GM19238 (cell line): ENCODE measurements at regions not wholly inside any gene's neighbourhood (a gene's known extent, or its start where the extent isn't known, plus 50 kb on each side); places are given as distances from the start of the nearest gene placed in this dataset.

Source experiments
- DNase-seq: peaks from one replicate; pipeline ENCODE4 v3.0.0; 2011; ENCODE audit warnings: low spot score; ENCODE audit not compliant: insufficient read length

DNA sequence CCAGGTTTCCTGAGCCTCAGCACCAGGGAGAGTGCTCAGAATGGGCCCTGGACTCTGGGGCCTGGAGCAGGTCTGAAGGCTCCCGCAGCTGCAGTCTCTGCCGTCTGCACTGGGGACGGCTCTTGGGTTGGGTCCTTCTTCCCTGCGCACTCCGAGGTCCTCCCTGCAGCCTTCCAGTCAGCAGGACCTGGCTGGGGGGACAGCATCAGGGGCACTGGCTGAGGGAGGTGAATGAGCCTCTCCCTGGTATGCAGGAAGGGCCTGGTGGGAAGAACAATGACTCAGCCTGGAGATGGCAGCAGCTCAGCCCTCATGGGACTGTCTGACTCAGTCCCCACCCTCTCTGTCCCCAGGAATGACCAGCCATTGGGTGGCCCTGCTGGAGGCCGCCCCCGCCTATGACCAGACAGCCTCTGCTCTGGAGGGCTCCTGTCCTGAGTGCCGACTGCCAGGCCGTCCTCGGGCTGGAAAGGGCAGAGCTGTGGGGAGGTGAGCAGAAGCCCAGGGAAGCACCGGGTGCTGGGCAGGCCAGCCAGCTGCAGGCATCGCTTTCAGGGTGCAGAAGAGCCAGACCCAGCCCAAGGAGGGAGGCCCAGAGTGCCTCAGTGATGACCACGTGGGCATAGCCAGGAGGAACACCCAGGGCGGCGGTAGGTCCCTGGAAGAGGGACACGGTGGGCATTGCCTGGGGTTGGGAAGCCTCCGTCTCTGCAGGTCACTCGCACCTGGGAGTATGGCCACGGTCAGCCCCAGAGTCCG is 455.0 kb downstream of the BRD1 start:
- no peak for DNase-seq

DNA sequence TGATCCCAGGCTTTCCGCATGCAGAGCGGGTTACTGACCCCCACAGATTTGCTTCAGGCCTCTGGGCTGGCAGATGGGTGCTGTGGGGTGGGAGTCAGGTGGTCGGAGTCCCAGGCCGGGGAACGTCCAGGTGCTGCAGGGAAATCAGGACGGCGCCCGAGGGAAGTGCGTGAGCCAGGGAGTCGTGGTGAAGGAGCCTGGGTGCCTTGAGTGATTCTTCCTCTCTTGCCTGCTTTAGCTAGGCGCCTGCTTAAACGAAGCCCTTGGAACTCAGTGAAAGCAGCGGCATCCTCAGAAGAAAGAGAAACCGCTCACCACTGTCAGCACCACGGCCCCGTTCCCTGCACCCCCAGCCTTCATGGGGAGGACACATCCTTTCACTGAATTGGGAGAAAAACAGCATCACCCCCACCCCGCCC is 455.6 kb downstream of the BRD1 start:
- no peak for DNase-seq

DNA sequence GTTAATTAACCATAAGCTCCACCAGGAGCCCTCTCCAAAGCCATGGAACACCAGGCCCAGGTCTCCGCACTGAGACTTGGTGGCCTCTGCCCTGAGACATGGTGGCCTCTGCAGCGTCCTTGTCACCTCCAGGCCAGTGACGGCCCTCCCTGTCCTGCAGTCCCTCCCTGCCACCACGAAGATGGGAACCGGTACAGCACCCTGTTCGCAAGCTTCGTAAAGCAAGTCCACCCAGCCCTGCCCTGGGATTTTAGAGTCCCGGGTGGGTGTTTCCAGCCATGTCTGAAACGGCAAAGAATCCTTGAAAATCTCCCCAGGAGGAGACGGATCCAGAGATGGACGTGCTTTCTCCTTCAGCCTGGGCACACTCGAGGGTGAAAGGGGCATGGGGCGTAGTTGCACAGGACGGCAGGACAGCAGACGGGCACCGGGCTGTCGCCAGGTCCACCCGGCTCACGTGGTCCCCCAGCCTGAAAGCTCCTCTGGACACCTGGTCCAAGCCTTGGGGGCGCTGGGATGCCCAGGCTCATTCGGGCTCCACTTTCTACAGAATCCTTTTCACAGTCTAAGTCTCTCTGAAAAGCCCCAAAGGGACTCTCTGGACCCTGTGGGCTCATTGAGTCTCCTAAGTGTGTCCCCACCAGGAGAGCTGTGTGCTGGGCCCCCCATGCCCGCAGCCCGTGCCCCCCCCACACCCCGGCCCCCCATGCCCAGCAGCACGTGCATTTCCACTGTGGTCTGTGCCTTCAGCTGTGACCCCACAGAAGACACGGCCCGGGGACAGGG is 456.2 kb downstream of the BRD1 start:
- no peak for DNase-seq

DNA sequence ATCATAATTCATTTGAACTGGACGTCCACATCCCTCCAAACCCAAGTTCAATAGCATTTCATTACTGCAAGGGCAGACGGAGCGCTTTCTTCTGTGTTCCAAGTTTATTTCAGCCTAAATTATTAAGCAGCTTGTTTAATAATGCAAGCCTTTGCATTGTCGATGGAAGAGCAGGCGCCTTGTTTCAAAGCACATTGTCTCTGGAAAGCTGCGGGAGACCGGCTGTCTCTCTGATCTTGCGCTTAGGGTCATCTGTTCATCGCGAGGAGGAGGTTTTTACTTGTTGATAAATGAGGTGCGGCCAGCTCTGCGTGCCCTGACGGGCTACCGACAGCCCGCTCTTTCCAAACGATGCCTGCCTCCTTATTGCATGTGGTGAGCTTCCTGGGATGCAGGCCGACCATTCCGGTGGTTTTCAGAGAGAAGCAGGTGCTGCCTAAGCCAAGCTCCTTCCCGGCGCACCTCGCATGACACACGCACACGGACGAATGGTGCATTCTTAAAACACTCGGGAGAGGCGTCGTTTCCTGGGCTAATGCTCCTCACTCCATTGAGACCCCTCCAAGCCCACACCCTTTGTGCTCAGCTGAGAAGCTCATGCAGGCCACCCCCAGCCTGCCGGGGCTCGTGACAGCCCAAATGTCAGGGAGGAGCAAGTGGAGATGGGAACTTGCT is 456.9 kb downstream of the BRD1 start:
- DNase-seq: no peak

DNA sequence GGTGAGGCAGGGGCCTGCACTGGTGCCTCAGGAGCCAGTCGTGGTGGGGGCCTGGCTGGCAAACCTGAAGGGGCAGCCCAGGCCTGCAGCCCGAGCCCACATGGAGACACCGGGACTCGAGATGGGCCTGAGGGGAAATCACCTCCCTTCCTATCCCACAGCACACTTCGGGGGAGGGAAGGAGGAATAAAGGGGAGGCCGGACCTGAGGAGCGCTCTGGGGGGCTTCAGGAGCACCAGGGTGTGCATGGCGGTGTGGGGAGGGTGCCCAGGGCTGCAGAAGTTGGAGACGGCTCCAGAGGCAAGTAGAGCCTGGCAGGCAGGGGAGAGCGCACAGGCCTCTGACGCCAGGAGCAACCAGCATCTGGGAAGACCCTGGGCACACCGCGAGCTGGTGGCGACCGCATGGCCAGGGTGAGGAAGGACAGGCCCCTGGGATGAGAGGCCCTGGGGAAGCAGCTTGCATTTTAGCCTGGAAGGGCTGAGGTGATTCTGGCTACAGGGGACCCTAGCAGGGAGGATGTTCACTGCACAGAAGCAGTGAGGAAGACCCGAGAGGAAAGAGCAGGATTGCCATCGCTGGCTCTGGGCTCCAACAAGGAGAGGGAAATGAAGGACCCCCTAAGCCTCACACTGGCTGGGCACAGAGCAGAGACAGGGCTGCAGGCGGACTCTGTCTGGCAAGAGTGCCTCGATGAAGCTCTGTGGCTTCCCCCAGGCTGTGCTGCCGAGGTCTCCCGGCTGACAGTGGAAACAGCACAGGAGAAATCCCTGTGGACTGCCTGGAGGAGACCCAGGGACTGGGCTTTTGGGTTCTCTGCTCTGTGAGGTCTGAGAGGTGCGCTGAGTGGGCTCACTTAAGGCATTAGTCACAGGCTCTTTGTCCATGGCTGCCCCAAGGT is 457.7 kb downstream of the BRD1 start:
- DNase-seq: no peak

DNA sequence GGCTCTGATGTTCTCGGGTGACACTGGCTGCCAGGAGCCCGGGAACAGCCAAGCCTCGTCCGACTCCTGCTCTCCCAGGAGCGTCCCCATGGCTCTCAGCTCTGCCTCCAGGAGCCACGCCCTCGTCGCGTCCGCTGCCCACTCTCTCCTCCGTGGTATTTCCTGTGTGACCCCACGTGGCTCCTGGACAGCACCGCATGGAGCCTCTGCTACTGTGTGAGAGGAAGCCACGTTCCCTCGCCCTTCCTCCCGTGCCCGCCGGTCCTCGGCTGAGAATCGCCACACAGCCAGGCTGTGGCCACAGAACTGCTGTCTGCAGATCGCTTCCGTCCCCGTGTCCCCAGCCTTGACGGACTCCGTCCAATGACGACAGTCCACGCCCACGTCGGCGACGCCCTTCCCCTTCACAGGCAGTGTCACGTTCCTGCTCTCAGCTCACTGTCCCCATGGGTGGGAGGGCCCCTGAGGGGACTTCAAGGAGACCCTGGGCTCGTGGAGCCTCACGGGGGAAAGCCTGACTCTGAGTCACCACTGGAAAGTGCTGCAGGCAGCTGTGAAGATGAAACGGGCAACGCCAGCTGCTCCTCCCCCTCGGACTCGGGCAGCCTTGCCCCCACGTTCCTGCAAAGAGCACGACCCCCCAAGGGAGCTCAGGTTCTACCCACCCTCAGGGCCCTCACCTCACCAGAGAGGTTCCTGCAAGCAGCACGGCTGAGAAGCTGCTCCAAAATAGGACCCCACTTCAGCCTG is 458.5 kb downstream of the BRD1 start:
- DNase-seq: no peak

DNA sequence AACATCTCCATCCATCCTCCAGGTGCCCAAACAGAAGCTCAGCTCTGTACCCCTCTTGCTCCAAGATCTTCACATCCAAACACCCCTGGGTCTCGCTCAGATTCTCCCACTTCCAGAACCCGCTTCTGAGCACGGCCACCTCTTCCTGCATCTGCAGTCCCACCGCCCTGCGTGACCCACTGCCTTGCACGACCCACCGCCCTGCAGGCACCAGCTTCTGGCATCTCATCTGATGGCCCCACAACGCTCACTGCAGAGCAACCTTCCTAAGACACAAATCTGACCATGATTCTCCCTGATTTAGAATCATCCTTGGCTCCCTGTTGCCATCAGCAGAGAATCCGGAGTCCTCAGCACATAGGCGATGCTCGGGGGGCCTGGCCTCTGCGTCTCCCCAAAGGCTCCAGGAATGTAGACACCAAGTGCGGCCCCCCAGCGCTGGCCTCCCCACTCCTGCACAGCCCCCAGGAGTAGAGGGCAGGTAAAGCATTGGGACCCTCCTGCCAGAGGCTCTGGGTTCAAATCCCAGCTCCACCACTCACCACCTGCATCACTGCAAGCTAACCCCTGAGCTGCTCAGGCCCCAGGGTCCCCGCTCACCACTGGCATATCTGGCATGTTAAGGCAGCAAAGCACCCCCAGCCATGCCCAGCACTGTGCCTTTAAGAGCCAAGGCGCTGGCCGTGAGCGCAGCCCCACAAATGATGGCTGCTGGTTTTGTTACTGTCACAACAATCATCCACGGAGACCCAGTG is 459.3 kb downstream of the BRD1 start:
- no peak for DNase-seq

DNA sequence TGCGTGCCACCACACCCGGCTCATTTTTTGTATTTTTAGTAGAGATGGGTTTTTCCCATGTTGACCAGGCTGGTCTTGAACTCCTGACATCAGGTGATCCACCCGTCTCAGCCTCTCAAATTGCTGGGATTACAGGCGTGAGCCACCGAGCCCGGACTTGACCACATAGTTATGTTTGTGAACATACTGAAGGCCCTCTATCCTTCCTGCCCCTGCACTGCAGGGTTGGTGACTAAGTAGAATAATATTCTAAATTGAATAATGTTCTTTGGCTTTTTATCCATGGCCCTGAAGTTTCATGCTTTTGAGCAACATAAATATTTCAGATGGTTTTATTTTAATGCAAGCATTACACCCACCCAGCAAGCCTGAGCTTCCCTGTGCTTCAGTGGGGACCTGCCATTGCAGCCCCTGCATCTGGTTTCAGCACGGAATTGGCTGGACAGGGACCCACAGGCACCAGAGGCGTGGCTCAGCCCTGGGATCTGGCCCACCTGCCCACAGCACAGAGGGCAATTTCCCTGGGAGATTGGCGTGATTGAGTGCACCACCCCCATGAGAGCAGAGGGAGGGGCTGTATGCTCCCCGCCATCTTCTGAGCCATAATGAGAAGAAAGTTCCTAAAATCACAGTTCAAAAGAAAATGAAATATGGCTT is 460.5 kb downstream of the BRD1 start:
- DNase-seq: no peak

DNA sequence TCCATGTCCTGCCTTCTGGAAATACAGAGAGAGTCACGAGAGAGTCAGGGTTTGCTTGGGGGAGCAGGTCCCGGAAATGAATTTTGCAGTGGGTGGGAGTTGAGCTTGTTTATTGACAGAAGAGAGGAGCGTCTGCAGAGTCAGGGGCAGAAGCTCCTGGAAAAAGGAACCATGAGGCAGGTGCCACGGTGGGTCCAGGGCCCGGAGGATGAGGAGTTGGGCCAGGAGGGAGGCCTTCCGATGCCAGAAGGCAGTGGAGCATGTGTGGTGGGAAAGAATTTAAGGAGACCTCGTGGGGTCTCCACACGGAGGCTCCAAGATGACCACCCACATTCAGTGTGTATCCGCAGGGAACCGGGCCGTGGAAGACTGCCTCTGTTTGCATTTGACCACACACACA is 461.2 kb downstream of the BRD1 start:
- no peak for DNase-seq

DNA sequence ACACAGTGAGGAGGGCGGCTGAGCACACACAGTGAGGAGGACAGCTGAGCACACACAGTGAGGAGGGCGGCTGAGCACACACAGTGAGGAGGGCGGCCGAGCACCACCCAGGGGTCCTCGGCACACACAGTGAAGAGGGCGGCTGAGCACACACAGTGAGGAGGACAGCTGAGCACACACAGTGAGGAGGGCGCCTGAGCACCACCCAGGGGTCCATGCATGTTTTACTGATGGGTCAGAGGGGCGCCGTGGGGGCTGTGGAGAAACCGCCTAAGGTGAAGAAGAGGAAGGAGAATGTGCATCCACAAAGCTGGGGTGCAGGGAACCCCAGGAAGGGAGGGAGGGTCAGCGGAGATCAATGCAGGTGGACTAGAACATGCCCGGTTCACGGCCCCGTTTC is 461.8 kb downstream of the BRD1 start:
- no peak for DNase-seq

DNA sequence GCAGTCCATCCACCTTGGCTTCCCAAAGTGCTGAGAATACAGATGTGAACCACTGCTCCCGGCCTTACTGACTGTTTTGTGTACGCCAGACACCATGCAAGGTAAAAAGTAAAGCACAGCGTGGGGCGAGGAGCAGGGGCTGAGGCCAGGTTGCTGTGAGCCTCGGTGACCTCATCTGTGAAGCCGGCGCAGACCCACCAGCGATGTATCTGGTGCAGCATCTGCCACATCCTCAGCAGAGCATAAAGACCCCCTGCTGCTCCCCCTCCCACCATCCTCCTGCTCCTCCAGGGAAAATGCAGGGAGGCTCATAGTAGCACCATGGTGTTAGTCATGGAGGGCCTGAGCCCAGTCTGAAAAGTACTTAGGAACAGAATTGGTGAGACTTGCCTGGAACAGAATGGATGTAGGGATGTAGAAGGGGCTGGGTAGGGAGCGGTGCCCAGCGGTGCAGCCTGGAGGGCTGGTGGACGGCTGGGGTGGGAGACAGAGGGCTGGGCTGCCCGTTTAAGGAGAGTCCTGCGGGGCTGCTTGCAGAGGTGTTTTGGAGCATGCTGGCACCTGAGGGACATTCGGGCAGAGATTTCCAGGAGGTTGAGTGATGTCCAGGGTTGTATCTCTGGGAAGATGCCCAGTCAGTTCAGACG is 462.4 kb downstream of the BRD1 start:
- no peak for DNase-seq

DNA sequence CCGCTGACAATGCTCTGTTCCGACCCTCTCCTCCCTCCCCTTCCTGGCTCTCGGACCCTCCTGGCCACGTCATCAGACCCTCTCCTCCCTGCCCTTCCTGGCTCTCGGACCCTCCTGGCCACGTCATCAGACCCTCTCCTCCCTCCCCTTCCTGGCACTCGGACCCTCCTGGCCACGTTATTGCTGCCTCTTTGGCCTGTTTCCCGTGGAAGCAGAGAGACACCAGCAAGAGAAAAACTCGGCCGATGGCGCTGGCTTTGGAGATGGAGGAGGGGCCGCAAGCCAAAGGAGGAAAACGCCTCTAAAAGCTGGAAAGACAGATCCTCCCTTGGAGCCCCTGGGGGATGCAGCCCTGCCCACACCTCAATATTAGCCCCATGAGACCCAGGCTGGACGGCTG is 463.3 kb downstream of the BRD1 start:
- no peak for DNase-seq

DNA sequence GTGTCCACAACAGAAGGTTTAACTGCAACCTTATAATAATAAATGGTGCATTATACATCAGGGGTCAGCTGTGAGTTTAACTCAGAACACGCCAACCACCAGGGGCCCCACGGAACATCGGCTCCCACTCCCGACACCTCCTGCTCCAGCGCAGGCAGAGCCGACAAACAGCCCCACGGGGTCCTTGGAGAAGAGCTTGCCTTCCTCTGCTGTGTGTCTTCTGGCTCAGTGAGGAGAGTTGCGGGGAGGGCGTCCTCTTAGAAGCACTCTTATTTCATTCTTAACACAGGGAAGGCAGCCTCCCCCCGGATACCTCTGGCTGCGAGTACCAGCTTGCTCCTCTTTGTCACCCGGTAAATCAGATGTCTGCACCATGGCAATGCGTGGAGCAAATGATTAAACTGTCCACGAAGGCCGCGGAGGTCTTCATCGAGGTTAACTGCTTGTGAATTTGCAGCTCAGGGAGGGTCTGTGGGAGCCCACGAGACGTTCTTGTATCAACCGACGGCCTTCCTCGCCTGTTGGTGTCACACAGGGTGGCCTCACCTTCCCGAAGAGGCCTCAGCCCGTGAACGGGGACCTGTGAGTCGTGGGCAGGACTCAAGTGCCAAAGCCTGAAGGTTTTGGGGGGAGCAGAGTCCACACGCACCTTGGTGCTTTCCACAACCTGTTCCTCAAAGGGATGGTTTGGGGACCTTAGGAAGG is 464.0 kb downstream of the BRD1 start:
- no peak for DNase-seq

DNA sequence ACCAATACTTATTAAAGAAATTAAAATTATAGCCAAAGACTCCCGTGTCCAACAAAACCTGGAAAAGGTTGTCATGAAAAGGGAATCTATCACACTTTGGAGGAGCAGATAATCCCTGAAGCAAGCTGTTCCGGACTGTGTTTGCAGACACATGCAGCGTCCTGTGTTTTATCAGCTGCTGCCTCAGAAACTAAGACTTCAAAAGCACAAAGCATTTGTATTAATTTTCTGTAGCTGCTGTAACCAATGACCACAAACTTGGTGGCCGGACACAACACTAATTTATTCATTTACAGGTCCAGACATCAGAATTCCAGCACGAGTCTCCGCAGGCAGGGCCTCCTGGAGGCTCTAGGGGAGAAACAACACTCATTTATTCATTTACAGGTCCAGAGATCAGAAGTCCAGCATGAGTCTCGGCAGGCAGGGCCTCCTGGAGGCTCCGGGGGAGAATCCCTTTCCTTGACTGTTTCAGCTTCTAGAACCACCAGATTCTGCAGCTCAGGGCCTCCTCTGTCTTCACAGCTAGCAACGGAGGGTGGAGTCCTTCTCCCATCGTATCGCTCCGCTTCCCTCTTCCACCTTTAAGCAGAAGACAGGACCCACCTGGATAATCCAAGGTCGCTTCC is 465.3 kb downstream of the BRD1 start:
- no peak for DNase-seq

DNA sequence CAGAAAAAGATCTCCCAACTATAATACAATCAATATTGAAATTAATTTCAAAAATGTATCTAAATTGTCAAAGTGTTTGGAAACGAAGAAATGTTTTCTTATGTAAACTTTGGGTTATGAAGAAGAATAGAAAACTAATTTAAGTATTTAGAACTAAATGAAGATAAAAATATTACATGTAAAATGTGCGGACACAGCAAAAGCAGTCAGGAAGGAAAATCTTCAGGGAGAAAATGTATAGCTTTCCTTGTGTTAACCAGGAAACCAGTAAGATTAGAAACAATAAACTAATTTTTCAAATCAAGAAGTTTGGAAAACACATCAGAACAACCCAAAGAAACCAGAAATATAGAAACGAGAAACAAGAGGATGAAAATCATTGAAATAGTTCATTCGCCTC is 466.5 kb downstream of the BRD1 start:
- DNase-seq: no peak

DNA sequence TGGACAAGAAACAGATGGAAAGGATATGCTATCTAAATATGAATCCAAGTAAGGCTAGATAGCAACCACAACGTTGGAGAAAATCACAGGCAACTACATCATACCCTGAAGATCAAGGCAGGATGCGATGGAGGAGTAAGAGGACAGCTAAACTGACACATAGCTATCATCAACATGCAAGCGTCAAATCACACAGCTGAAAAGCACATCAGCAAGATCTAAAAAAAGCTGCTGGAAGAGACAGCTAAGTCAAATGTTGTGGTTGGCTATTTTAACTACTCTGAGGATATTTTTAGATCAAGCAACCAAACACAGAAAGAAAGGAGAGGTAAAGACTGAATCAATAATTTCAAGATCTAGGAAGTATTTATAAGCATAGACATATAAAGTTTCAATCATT is 466.9 kb downstream of the BRD1 start:
- no peak for DNase-seq

DNA sequence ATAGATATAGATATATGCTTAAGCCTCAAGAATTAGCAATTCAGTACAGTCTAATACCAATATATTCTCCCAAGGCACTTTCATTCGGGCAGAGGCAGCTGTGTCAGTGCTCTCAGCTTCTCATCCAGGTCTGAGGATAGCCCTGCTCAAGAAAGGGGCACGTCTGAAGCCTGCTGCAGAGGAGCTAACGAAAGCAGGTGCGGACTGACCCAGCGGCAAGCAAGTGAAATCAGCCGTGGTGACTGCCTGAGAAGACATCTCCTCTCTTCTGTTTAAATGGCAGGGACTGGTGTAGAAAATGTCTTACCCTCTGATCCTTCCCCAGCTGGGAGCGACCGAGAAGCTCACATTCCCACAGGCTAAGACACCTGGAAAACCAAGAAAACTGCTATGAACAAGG is 468.6 kb downstream of the BRD1 start:
- no peak for DNase-seq
